ENCODE measurements at regions not wholly inside any gene's neighbourhood (a gene's known extent, or its start where the extent isn't known, plus 50 kb on each side); places are given as distances from the start of the nearest gene placed in this dataset.
"Not testable (repeated sequence)": the region's sequence is repeated elsewhere in the genome, so short reads cannot be mapped to it uniquely, and the experiment has no call there.

DNA sequence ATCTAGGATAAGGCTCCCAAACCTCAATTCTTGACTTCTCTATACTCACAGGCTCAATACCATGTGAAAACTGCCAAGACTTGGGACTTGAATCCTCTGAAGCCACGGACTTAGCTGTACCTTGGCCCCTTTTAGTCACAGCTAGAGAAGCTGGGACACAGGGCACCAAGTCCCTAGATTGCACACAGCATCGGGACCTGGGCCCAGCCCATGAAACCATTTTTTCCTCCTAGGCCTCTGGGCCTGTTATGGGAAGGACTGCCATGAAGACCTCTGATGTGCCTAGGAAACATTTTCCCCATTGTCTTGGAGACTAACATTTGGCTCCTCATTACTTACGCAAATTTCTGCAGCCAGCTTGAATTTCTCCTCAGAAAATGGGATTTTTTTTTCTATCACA is 1011.8 kb upstream of the DDX18 start:
- Histone ChIP-seq H3K4me1 (no peaks in the 10 kb centered on the region), H3K4me3 (no peak overlapping the region), H3K27me3 (no peaks in the 10 kb centered on the region), H3K27ac (no peak overlapping the region), H3K36me3 (no peaks in the 10 kb centered on the region), H3K9me3 (peaks cover 25% of the 10 kb centered on the region)
- TF ChIP-seq CTCF (IDR thresholded peaks at IDR 0.05) (no peak), EP300 (IDR thresholded peaks at IDR 0.05) (no peak), POLR2AphosphoS5 (IDR thresholded peaks at IDR 0.05) (no peak), POLR2A (IDR thresholded peaks at IDR 0.05) (no peak)
- 78% methylated on average over 3 of the region's 3 CpGs for WGBS
- DNase-seq (ENCODE audit: low spot score in 2 of 2), result no peak

DNA sequence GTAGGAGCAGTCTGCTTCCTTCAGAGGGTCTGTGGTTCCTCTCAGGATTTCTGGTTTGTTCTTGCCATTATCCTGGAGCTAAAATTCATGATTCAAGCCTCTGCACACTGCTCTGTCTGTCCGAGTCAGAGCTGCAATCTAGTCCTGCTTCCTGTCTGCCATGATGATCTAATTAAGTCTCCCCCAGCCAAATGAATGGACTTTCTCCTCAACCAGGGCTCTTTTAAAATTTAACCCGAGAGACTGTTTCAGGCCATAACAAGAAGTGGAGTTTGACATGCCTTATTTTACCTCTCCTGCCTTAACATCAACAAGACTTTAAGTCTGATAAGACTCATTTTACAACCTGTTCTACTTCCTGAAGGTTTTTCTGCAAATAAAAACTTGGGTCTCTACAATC is 1009.6 kb upstream of the DDX18 start:
- WGBS, result 44% methylated on average over 2 of the region's 2 CpGs
- peaks cover 25% of the 10 kb centered on the region for H3K9me3 ChIP-seq
- no peak overlapping the region for H3K27ac ChIP-seq
- TF ChIP-seq EP300 (IDR thresholded peaks at IDR 0.05), result no peak
- no peak for TF ChIP-seq CTCF (IDR thresholded peaks at IDR 0.05)
- TF ChIP-seq POLR2AphosphoS5 (IDR thresholded peaks at IDR 0.05), result no peak
- no peak for TF ChIP-seq POLR2A (IDR thresholded peaks at IDR 0.05)
- no peaks in the 10 kb centered on the region for H3K27me3 ChIP-seq
- DNase-seq (ENCODE audit: low spot score in 2 of 2), result no peak
- H3K4me1 ChIP-seq, result no peaks in the 10 kb centered on the region
- no peaks in the 10 kb centered on the region for H3K36me3 ChIP-seq
- H3K4me3 ChIP-seq, result no peak overlapping the region

GRCh38 chr2:116806505-116806904 is 1008.0 kb upstream of the DDX18 start:
- not testable (repeated sequence) for H3K4me1 ChIP-seq; H3K27ac ChIP-seq; H3K27me3 ChIP-seq; DNase-seq (ENCODE audit: low spot score in 2 of 2); H3K36me3 ChIP-seq; H3K4me3 ChIP-seq
- 79% methylated on average over 3 of the region's 4 CpGs for WGBS
- H3K9me3 ChIP-seq, result peaks cover 23% of the 10 kb centered on the region

DNA sequence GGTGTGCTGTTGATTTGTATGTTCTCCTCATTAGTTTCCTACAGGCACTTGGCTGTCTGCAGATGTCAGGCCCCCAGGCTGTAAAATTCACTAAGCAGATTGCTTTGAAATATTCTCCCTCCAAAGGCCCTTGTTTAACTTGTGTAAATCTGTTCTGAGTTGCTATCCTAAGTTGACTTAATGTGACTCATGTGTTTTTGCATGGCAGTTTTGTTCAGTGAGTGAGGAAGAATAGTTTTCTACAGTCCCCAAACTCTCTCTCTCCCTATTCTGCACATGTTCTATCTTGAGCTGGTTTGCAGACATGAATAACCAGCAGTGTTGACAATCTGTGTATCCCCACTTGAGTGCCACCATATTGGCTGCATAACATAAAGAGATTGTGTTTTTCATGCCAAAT is 1005.4 kb upstream of the DDX18 start:
- no peaks in the 10 kb centered on the region for H3K4me1 ChIP-seq
- no peak overlapping the region for H3K27ac ChIP-seq
- no peaks in the 10 kb centered on the region for H3K27me3 ChIP-seq
- DNase-seq (ENCODE audit: low spot score in 2 of 2), result no peak
- H3K9me3 ChIP-seq, result peaks cover 3% of the 10 kb centered on the region
- H3K4me3 ChIP-seq, result no peak overlapping the region
- no peaks in the 10 kb centered on the region for H3K36me3 ChIP-seq
- TF ChIP-seq POLR2A (IDR thresholded peaks at IDR 0.05) (no peak), POLR2AphosphoS5 (IDR thresholded peaks at IDR 0.05) (no peak), EP300 (IDR thresholded peaks at IDR 0.05) (no peak), CTCF (IDR thresholded peaks at IDR 0.05) (no peak)

DNA sequence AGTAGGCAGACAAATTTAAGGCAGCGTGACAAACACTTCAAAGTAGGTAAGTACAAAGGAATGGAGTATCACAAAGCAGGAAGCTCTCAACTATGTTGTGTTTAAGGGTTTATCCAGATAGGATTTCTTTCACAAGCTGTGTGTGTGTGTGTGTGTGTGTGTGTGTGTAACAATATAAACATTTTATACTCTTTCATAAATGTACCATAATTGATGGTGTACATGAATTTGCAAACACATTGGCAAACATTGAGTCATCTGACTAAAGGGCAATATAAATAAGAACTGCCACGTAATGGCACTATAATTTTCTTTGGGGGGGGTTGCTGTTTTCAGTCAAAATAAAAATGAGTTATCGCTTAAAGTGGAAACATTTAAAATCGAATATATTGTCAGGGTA is 1004.4 kb upstream of the DDX18 start:
- Histone ChIP-seq H3K4me1 (no peaks in the 10 kb centered on the region), H3K27me3 (no peaks in the 10 kb centered on the region), H3K9me3 (peaks cover 3% of the 10 kb centered on the region), H3K4me3 (no peak overlapping the region), H3K36me3 (no peaks in the 10 kb centered on the region), H3K27ac (no peak overlapping the region)
- TF ChIP-seq EP300 (IDR thresholded peaks at IDR 0.05) (no peak), POLR2A (IDR thresholded peaks at IDR 0.05) (no peak), CTCF (IDR thresholded peaks at IDR 0.05) (no peak), POLR2AphosphoS5 (IDR thresholded peaks at IDR 0.05) (no peak)
- DNase-seq (ENCODE audit: low spot score in 2 of 2), result no peak
- whole genome bisulfite sequencing, result 70% methylated on average over 4 of the region's 4 CpGs

DNA sequence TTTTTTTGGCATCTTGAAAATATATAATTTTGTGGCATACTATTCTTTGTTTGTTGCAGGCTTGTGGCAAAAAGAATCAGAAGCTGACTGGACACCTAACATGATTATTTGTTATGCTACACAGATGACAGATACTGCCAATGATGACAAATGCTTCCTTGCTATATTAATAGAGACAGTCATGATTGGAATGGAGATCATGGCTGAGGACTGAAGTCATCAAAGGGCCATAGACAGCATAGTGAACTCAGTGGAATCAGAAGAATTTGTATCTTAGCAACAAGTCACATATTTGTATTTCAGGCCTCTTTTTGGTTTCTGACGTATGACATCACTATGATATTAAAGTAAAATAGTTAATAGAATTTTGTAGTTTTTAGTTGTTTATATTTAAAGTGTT is 1003.8 kb upstream of the DDX18 start:
- no peak overlapping the region for H3K27ac ChIP-seq
- DNase-seq (ENCODE audit: low spot score in 2 of 2), result no peak
- no peaks in the 10 kb centered on the region for H3K4me1 ChIP-seq
- H3K4me3 ChIP-seq, result no peak overlapping the region
- H3K36me3 ChIP-seq, result no peaks in the 10 kb centered on the region
- no peaks in the 10 kb centered on the region for H3K9me3 ChIP-seq
- no peaks in the 10 kb centered on the region for H3K27me3 ChIP-seq
- TF ChIP-seq POLR2A (IDR thresholded peaks at IDR 0.05) (no peak), EP300 (IDR thresholded peaks at IDR 0.05) (no peak), POLR2AphosphoS5 (IDR thresholded peaks at IDR 0.05) (no peak), CTCF (IDR thresholded peaks at IDR 0.05) (no peak)
- WGBS, result 46% methylated on average over 1 of the region's 1 CpG

Measured in suprapubic skin (tissue), 4 donors.